Testis (tissue), 2 donors: ENCODE measurements at regions not wholly inside any gene's neighbourhood (a gene's known extent, or its start where the extent isn't known, plus 50 kb on each side); places are given as distances from the start of the nearest gene placed in this dataset.
"Not testable (repeated sequence)": the region's sequence is repeated elsewhere in the genome, so short reads cannot be mapped to it uniquely, and the experiment has no call there.

Experiments
- DNase-seq: peaks from one replicate; pipeline ENCODE4 v3.0.0-alpha.2; 2019
- H3K27ac ChIP-seq, 2 donors: fragments of 200-600 bp; sonication (generic); one replicate each; pipeline ENCODE4 v1.5.1; 2019
- H3K27me3 ChIP-seq: fragments of 200-600 bp; sonication (generic); one replicate; pipeline ENCODE4 v1.5.1; 2019
- H3K36me3 ChIP-seq: fragments of 200-600 bp; sonication (generic); one replicate; pipeline ENCODE4 v1.5.1; 2017; ENCODE audit warnings: low read depth; ENCODE audit errors: missing control alignments
- H3K4me1 ChIP-seq: fragments of 200-600 bp; sonication (generic); one replicate; pipeline ENCODE4 v1.5.1; 2019
- H3K4me3 ChIP-seq, 2 donors: fragments of 200-600 bp; sonication (generic); one replicate each; pipeline ENCODE4 v1.5.1; 2017 to 2019
- H3K9me3 ChIP-seq: fragments of 200-600 bp; sonication (generic); one replicate; pipeline ENCODE4 v1.5.1; 2017
- POLR2A ChIP-seq: fragments of 450-650 bp; IDR thresholded peaks from one replicate; pipeline ENCODE4 v1.6.1; 2017; ENCODE audit warnings: antibody characterized with exemption, mild to moderate bottlenecking, moderate library complexity
- WGBS, 2 donors: methylation state at CpG; one replicate each; pipeline ENCODE4 v1.1.5; 2018; 5-methylcytosine and 5-hydroxymethylcytosine counted together
- intact Hi-C: fragments of 100-400 bp; cut with DNase I; formaldehyde crosslinking; loops from one replicate; pipeline ENCODE4 v1.15.1; 2023; ENCODE audit warnings: low total_unique reads
- TF ChIP-seq, protein P1 (sequence below), 3 experiments: fragments of 450-650 bp in 2 of 3; fragments of 200-600 bp in 1 of 3; sonication (generic) in 1 of 3; IDR thresholded peaks; one replicate each; pipeline ENCODE4 v1.5.1; 2016 to 2019; ENCODE audit warnings: antibody characterized with exemption in 3 of 3, mild to moderate bottlenecking in 2 of 3, moderate library complexity in 1 of 3

DNA sequence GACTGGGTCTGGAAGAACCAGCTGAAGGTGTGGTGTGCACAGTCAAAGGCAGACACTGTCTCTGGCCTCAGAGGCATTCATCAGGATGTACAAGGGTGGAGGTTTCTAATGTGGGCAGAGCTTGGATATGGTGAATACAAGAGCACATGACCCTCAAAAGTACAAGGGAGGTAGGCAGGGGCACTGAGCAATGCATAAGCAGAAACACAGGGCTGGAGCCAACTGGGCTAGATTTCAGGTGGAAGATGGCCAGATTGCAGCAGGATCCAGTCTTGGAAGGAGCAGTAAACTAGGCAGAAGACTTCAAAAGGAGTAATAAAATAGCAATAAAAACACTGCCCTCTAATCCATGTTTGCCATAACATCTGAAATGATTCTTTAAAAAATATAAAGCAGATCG lies 417.1 kb downstream of the OLFM4 start:
- WGBS, 2 donors = 45 to 78% methylated on average over 1 of the region's 1 CpG
- Histone ChIP-seq H3K9me3 (no peaks in the 10 kb centered on the region), H3K4me3 (no peak overlapping the region), H3K27me3 (no peaks in the 10 kb centered on the region), H3K36me3 (no peaks in the 10 kb centered on the region), H3K27ac (no peak overlapping the region), H3K4me1 (no peaks in the 10 kb centered on the region)
- no peak for DNase-seq
- TF ChIP-seq POLR2A = no peak
- intact Hi-C loops = no loop called here

DNA sequence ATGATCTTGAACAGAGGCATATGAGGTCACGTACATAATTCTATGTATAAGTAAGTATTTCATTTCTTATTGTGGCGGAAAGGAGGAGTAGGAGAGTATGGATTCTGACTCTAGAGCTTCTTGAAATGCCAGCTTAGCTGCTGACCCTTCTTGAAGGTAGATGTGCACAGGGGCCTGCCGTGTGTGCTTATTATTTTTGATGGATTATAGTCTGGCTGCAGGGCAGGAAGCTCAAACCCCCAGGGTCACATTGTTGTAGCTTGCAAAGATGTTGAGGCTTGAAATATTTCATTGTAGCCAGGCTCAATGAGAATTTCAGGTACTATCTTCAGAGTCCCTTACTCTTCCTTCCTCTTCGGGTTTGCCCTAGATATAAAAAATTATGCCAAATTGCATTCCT lies 418.8 kb downstream of the OLFM4 start:
- Histone ChIP-seq H3K9me3 (no peaks in the 10 kb centered on the region), H3K36me3 (no peaks in the 10 kb centered on the region), H3K27ac (no peak overlapping the region), H3K27me3 (no peaks in the 10 kb centered on the region), H3K4me1 (no peaks in the 10 kb centered on the region), H3K4me3 (no peak overlapping the region)
- no peak for TF ChIP-seq POLR2A
- TF ChIP-seq, protein P1, sequence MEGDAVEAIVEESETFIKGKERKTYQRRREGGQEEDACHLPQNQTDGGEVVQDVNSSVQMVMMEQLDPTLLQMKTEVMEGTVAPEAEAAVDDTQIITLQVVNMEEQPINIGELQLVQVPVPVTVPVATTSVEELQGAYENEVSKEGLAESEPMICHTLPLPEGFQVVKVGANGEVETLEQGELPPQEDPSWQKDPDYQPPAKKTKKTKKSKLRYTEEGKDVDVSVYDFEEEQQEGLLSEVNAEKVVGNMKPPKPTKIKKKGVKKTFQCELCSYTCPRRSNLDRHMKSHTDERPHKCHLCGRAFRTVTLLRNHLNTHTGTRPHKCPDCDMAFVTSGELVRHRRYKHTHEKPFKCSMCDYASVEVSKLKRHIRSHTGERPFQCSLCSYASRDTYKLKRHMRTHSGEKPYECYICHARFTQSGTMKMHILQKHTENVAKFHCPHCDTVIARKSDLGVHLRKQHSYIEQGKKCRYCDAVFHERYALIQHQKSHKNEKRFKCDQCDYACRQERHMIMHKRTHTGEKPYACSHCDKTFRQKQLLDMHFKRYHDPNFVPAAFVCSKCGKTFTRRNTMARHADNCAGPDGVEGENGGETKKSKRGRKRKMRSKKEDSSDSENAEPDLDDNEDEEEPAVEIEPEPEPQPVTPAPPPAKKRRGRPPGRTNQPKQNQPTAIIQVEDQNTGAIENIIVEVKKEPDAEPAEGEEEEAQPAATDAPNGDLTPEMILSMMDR (IDR thresholded peaks at IDR 0.05) = no peak
- intact Hi-C loops = no loop called here
- no peak for DNase-seq
- 87 to 90% methylated on average over 4 of the region's 4 CpGs for WGBS, 2 donors

DNA sequence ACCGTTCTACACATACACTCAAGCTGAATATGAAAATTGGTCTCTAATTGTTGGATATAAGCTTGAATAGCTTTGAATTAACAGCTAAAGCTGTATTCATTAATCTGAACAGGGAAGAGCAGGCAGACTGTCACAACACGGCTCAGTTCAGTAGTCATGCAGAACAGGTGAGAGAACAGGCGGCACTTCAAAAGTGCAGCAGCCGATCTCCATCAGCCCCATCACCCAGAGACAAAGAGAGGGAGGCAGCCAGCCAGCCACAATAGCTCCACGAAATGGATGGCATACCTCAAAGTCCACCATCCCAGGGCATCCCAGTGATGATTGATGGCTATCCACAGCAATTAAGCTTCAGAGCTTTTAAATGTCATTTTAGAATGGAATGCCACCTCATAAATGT lies 419.2 kb downstream of the OLFM4 start:
- TF ChIP-seq, protein P1 (IDR thresholded peaks at IDR 0.05) = no peak
- no peak for TF ChIP-seq POLR2A
- no peak overlapping the region for H3K4me3 ChIP-seq
- no peaks in the 10 kb centered on the region for H3K4me1 ChIP-seq
- H3K27me3 ChIP-seq = no peaks in the 10 kb centered on the region
- no peaks in the 10 kb centered on the region for H3K9me3 ChIP-seq
- H3K27ac ChIP-seq = no peak overlapping the region
- H3K36me3 ChIP-seq = no peaks in the 10 kb centered on the region
- intact Hi-C loops = no loop called here
- no peak for DNase-seq
- 69 to 92% methylated on average over 5 of the region's 5 CpGs for whole genome bisulfite sequencing, 2 donors

DNA sequence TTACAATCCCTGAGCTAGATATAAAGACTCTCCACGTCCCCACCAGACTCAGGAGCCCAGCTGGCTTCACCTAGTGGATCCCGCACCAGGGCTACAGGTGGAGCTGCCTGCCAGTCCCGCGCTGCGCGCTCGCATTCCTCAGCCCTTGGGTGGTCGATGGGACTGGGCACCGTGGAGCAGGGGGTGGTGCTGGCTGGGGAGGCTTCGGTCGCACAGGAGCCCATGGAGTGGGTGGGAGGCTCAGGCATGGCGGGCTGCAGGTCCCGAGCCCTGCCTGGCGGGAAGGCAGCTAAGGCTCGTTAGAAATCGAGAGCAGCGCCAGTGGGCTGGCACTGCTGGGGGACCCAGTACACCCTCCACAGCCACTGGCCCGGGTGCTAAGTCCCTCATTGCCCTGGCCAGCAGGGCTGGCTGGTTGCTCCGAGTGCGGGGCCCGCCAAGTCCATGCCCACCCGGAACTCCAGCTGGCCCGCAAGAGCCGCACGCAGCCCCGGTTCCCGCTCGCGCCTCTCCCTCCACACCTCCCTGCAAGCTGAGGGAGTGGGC lies 423.7 kb downstream of the OLFM4 start:
- H3K9me3 ChIP-seq, H3K36me3 ChIP-seq, intact Hi-C loops, H3K4me3 ChIP-seq, H3K27me3 ChIP-seq, H3K4me1 ChIP-seq, DNase-seq: not testable (repeated sequence)
- peak overlapping the region; percentile 68 to 74 for H3K27ac ChIP-seq
- 71% methylated on average over 24 of the region's 29 CpGs; no CpG with 5 or more reads in 1 of the 2 donors for WGBS, 2 donors

DNA sequence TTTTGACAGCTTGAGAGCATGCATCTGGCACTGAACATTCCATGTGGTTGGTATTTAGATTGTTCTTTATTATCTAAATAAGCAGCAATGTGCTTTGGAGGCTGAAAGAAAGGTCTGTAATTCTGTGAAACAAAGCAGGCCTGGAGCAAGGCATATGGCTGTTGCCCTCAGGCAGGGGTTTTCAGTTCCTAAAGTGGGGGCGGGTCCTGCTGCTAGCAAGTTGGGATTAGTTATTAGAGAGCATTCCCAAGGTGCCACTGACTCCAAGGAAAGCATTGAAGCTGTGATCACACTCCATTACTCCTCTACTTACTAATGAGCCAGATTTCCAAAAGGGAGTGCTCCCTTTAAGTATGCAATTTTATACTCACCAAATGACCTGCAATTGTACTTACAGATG lies 432.2 kb downstream of the OLFM4 start:
- H3K9me3 ChIP-seq = no peaks in the 10 kb centered on the region
- no peak for TF ChIP-seq POLR2A
- TF ChIP-seq, protein P1 (IDR thresholded peaks at IDR 0.05) = no peak
- intact Hi-C loops = no loop called here
- WGBS, 2 donors = 60 to 73% methylated on average over 1 of the region's 1 CpG
- no peak overlapping the region for H3K4me3 ChIP-seq
- no peak overlapping the region for H3K27ac ChIP-seq
- H3K4me1 ChIP-seq = no peaks in the 10 kb centered on the region
- no peak for DNase-seq
- H3K27me3 ChIP-seq = no peaks in the 10 kb centered on the region
- H3K36me3 ChIP-seq = no peaks in the 10 kb centered on the region

DNA sequence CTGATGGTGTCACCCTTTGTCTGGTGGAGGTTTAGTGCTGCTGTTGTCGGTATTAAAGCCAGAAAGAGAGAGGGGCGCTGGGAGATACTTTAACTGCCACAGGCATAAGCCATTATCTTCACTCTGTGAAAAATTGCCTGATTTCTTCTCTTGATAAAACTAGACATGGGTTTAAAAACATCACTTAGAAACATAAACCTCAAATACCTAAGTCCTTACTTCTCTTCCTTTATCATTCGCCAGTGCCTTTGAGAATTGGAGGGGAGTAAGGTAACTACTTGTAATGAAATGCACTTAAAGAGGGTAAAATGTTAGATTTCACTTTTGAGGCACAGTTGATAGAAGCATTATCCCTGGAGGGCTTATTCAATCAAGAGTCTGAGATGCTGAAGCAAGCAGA lies 434.5 kb downstream of the OLFM4 start:
- no peaks in the 10 kb centered on the region for H3K4me1 ChIP-seq
- no peak overlapping the region for H3K4me3 ChIP-seq
- no peaks in the 10 kb centered on the region for H3K9me3 ChIP-seq
- TF ChIP-seq, protein P1 (IDR thresholded peaks at IDR 0.05) = no peak
- no peak for TF ChIP-seq POLR2A
- intact Hi-C loops = no loop called here
- H3K27me3 ChIP-seq = no peaks in the 10 kb centered on the region
- no peak overlapping the region for H3K27ac ChIP-seq
- H3K36me3 ChIP-seq = no peaks in the 10 kb centered on the region
- WGBS, 2 donors = 89 to 98% methylated on average over 3 of the region's 3 CpGs
- no peak for DNase-seq
